ENCODE measurements at regions not wholly inside any gene's neighbourhood (a gene's known extent, or its start where the extent isn't known, plus 50 kb on each side); places are given as distances from the start of the nearest gene placed in this dataset.
A peak's percentile ranks its signal among the peaks of the same experiment; 100 is the strongest.

DNA sequence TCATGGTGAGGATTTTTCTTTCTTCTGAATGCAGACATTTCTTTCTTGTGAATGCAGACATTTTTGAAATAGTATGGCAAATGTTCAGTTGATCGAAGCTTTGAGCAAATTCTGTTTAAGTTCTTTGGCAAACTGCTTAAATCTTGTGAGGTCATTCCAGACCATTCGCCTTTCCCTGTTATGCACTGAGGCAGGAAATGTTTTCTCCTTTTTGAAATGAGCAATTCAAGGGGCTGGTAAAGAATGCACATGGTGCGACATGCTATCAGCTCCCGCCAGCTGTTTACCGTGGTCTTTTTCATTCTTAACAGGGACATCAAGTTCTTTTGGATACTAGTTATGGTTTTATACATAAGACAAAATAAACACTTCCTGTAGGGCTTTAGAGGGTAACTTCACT lies 112.0 kb upstream of the CCN2 start:
- dilution Hi-C loops (cut with MboI; ENCODE audit: extremely low pct_ligation_motif_present, low sequenced_read_pairs): no loop called here
- no peak for DNase-seq (ENCODE audit: low read depth, low spot score)
- Histone ChIP-seq H3K9ac (ENCODE audit: control insufficient read depth, extremely low read depth, insufficient read depth, low read length) (no peak overlapping the region), H3K27ac (ENCODE audit: control insufficient read depth, insufficient read depth, low read length) (peak overlapping the region; percentile 27), H2AFZ (ENCODE audit: control insufficient read depth, low read length) (no peak overlapping the region), H3K27me3 (ENCODE audit: control insufficient read depth, extremely low read depth, insufficient read depth, low read length) (no peaks in the 10 kb centered on the region), H3K9me1 (ENCODE audit: control insufficient read depth, extremely low read depth, insufficient read depth, low read length) (no peaks in the 10 kb centered on the region), H3K4me2 (ENCODE audit: control insufficient read depth, extremely low read depth, insufficient read depth, low read depth, low read length) (peak overlapping the region; percentile 11), H3K4me1 (ENCODE audit: control insufficient read depth, extremely low read depth, insufficient read depth, low read length) (peaks cover 22% of the 10 kb centered on the region), H4K20me1 (ENCODE audit: control insufficient read depth, extremely low read depth, insufficient read depth, low read length) (no peaks in the 10 kb centered on the region), H3K9me3 (ENCODE audit: control insufficient read depth, low read depth, low read length) (no peaks in the 10 kb centered on the region), H3K79me2 (ENCODE audit: control insufficient read depth, insufficient read depth, low read length) (no peaks in the 10 kb centered on the region), H3K36me3 (ENCODE audit: control insufficient read depth in 2 of 2, extremely low read depth in 1 of 2, insufficient read depth in 2 of 2, low read length in 2 of 2) (no peaks in the 10 kb centered on the region), H3K4me3 (ENCODE audit: control insufficient read depth in 2 of 3, extremely low read depth in 1 of 3, insufficient read depth in 2 of 3, low read depth in 1 of 3, low read length in 3 of 3) (no peak overlapping the region)
- no peak for FAIRE-seq
- TF ChIP-seq EZH2 (IDR thresholded peaks at IDR 0.05; ENCODE audit: low read length): no peak
- TF ChIP-seq, protein P1, sequence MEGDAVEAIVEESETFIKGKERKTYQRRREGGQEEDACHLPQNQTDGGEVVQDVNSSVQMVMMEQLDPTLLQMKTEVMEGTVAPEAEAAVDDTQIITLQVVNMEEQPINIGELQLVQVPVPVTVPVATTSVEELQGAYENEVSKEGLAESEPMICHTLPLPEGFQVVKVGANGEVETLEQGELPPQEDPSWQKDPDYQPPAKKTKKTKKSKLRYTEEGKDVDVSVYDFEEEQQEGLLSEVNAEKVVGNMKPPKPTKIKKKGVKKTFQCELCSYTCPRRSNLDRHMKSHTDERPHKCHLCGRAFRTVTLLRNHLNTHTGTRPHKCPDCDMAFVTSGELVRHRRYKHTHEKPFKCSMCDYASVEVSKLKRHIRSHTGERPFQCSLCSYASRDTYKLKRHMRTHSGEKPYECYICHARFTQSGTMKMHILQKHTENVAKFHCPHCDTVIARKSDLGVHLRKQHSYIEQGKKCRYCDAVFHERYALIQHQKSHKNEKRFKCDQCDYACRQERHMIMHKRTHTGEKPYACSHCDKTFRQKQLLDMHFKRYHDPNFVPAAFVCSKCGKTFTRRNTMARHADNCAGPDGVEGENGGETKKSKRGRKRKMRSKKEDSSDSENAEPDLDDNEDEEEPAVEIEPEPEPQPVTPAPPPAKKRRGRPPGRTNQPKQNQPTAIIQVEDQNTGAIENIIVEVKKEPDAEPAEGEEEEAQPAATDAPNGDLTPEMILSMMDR (optimal IDR thresholded peaks at IDR 0.05 in 1 of 3, IDR thresholded peaks at IDR 0.05 in 1 of 3, conservative IDR thresholded peaks at IDR 0.05 in 1 of 3; ENCODE audit: extremely low read depth in 1 of 3, insufficient read depth in 2 of 3, low read length in 3 of 3): no peak

DNA sequence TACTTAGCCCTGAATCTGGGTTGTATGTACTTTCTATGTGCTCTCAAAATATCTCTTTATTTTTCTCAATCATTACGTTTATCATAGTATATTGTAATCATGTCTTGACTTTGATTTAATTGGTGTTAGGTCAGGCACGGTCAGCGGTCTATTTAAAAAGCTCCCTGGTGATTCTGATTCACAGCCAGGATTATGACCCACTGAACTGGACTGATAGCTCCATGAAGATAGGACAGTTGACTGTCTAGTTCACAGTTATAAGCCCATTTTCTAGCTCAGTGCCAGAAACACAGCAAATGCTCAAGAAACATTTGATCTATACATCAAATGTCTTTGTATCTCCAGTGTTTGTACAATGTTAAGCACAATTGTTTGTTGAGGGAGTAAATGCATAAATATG lies 111.5 kb upstream of the CCN2 start:
- Histone ChIP-seq H3K27me3 (ENCODE audit: control insufficient read depth, extremely low read depth, insufficient read depth, low read length) (no peaks in the 10 kb centered on the region), H4K20me1 (ENCODE audit: control insufficient read depth, extremely low read depth, insufficient read depth, low read length) (no peaks in the 10 kb centered on the region), H3K9me3 (ENCODE audit: control insufficient read depth, low read depth, low read length) (no peaks in the 10 kb centered on the region), H3K4me1 (ENCODE audit: control insufficient read depth, extremely low read depth, insufficient read depth, low read length) (peaks cover 22% of the 10 kb centered on the region), H3K9ac (ENCODE audit: control insufficient read depth, extremely low read depth, insufficient read depth, low read length) (no peak overlapping the region), H3K4me3 (ENCODE audit: control insufficient read depth in 2 of 3, extremely low read depth in 1 of 3, insufficient read depth in 2 of 3, low read depth in 1 of 3, low read length in 3 of 3) (no peak overlapping the region), H3K27ac (ENCODE audit: control insufficient read depth, insufficient read depth, low read length) (no peak overlapping the region), H3K79me2 (ENCODE audit: control insufficient read depth, insufficient read depth, low read length) (no peaks in the 10 kb centered on the region), H2AFZ (ENCODE audit: control insufficient read depth, low read length) (no peak overlapping the region), H3K36me3 (ENCODE audit: control insufficient read depth in 2 of 2, extremely low read depth in 1 of 2, insufficient read depth in 2 of 2, low read length in 2 of 2) (no peaks in the 10 kb centered on the region), H3K9me1 (ENCODE audit: control insufficient read depth, extremely low read depth, insufficient read depth, low read length) (no peaks in the 10 kb centered on the region), H3K4me2 (ENCODE audit: control insufficient read depth, extremely low read depth, insufficient read depth, low read depth, low read length) (no peak overlapping the region)
- dilution Hi-C loops (cut with MboI; ENCODE audit: extremely low pct_ligation_motif_present, low sequenced_read_pairs): no loop called here
- DNase-seq (ENCODE audit: low read depth, low spot score) (no peak), FAIRE-seq (no peak)
- TF ChIP-seq EZH2 (IDR thresholded peaks at IDR 0.05; ENCODE audit: low read length): no peak
- TF ChIP-seq, protein P1 (optimal IDR thresholded peaks at IDR 0.05 in 1 of 3, IDR thresholded peaks at IDR 0.05 in 1 of 3, conservative IDR thresholded peaks at IDR 0.05 in 1 of 3; ENCODE audit: extremely low read depth in 1 of 3, insufficient read depth in 2 of 3, low read length in 3 of 3): no peak

Data from keratinocyte (primary cell).